Smooth muscle cell (in vitro differentiated cells): ENCODE measurements at regions not wholly inside any gene's neighbourhood (a gene's known extent, or its start where the extent isn't known, plus 50 kb on each side); places are given as distances from the start of the nearest gene placed in this dataset.

Experiments used
- DNase-seq: peaks from one replicate; lab custom pipeline; 2025; ENCODE audit not compliant: unreplicated experiment; lab: John Stamatoyannopoulos, UW
- H2AFZ ChIP-seq: fragments of 200-600 bp; sonication (generic); 2 replicates; pipeline ENCODE4 v1.6.0; 2016; ENCODE audit warnings: antibody characterized with exemption, low read depth, mild to moderate bottlenecking
- H3F3A ChIP-seq: fragments of 200-600 bp; sonication (generic); 2 replicates; pipeline ENCODE4 v1.6.0; 2017; ENCODE audit warnings: antibody characterized with exemption, low read depth
- H3K27ac ChIP-seq: fragments of 200-600 bp; sonication (generic); 2 replicates; pipeline ENCODE4 v1.5.1; 2016; ENCODE audit warnings: low read depth, mild to moderate bottlenecking
- H3K27me3 ChIP-seq: fragments of 200-600 bp; sonication (generic); 2 replicates; pipeline ENCODE4 v1.6.1; 2016; ENCODE audit warnings: low read depth, mild to moderate bottlenecking
- H3K36me3 ChIP-seq: fragments of 200-600 bp; sonication (generic); 2 replicates; pipeline ENCODE4 v1.5.1; 2016; ENCODE audit warnings: low read depth
- H3K4me1 ChIP-seq: fragments of 200-600 bp; sonication (generic); 2 replicates; pipeline ENCODE4 v1.5.1; 2016; ENCODE audit warnings: low read depth
- H3K4me2 ChIP-seq: fragments of 200-600 bp; sonication (generic); 2 replicates; pipeline ENCODE4 v1.6.0; 2016; ENCODE audit warnings: mild to moderate bottlenecking
- H3K4me3 ChIP-seq: fragments of 200-600 bp; sonication (generic); 2 replicates; pipeline ENCODE4 v1.5.1; 2016; ENCODE audit warnings: mild to moderate bottlenecking
- H3K79me2 ChIP-seq: fragments of 200-600 bp; sonication (generic); 2 replicates; pipeline ENCODE4 v1.6.0; 2016; ENCODE audit warnings: low read depth, mild to moderate bottlenecking
- H3K9ac ChIP-seq: fragments of 200-600 bp; sonication (generic); 2 replicates; pipeline ENCODE4 v1.6.0; 2016; ENCODE audit warnings: low read depth
- H3K9me3 ChIP-seq: fragments of 200-600 bp; sonication (generic); replicated peaks from 2 replicates; pipeline ENCODE4 v1.5.1; 2016; ENCODE audit warnings: low read depth
- H4K20me1 ChIP-seq: fragments of 200-600 bp; sonication (generic); 2 replicates; pipeline ENCODE4 v1.6.0; 2016; ENCODE audit warnings: low read depth
- CTCF ChIP-seq: fragments of 200-600 bp; sonication (generic); IDR thresholded peaks from 2 replicates; pipeline ENCODE4 v1.5.1; 2017; ENCODE audit warnings: borderline replicate concordance, mild to moderate bottlenecking, antibody characterized with exemption; ENCODE audit not compliant: insufficient read depth, poor library complexity, severe bottlenecking
- WGBS: methylation state at CpG from one replicate; pipeline ENCODE4 v1.1.7; 2016; ENCODE audit warnings: low lambda C conversion rate; 5-methylcytosine and 5-hydroxymethylcytosine counted together

GRCh38 chr4:171265190-171265818, 547.9 kb upstream of the GALNTL6 start:
- 89% methylated on average over 1 of the region's 1 CpG for WGBS
- Histone ChIP-seq H3K79me2 (no peaks in the 10 kb centered on the region), H4K20me1 (no peaks in the 10 kb centered on the region), H3K4me1 (no peaks in the 10 kb centered on the region), H3K4me2 (no peak overlapping the region), H3K27ac (no peak overlapping the region), H3K9ac (no peak overlapping the region), H3K4me3 (no peak overlapping the region), H3K36me3 (no peaks in the 10 kb centered on the region), H3F3A (no peaks in the 10 kb centered on the region), H3K9me3 (no peaks in the 10 kb centered on the region), H3K27me3 (no peaks in the 10 kb centered on the region), H2AFZ (no peak overlapping the region)
- no peak for TF ChIP-seq CTCF
- DNase-seq: no peak

- 88% methylated on average over 3 of the region's 3 CpGs for WGBS
- Histone ChIP-seq H3F3A (no peaks in the 10 kb centered on the region), H3K9ac (no peak overlapping the region), H3K27me3 (no peaks in the 10 kb centered on the region), H3K79me2 (no peaks in the 10 kb centered on the region), H3K36me3 (no peaks in the 10 kb centered on the region), H3K9me3 (no peaks in the 10 kb centered on the region), H2AFZ (no peak overlapping the region), H3K4me2 (no peak overlapping the region), H3K4me1 (no peaks in the 10 kb centered on the region), H3K4me3 (no peak overlapping the region), H3K27ac (no peak overlapping the region), H4K20me1 (no peaks in the 10 kb centered on the region)
- no peak for TF ChIP-seq CTCF
- DNase-seq: no peak
Measured at GRCh38 chr4:171256223-171256622, 557.0 kb upstream of the GALNTL6 start.

- no peak for DNase-seq
- Histone ChIP-seq H3K9me3 (no peaks in the 10 kb centered on the region), H3K27me3 (no peaks in the 10 kb centered on the region), H4K20me1 (no peaks in the 10 kb centered on the region), H3K27ac (no peak overlapping the region), H3K36me3 (no peaks in the 10 kb centered on the region), H3F3A (no peaks in the 10 kb centered on the region), H3K4me1 (no peaks in the 10 kb centered on the region), H3K4me3 (no peak overlapping the region), H2AFZ (no peak overlapping the region), H3K4me2 (no peak overlapping the region), H3K9ac (no peak overlapping the region), H3K79me2 (no peaks in the 10 kb centered on the region)
- TF ChIP-seq CTCF: no peak
Measured at GRCh38 chr4:171246948-171247347, 566.3 kb upstream of the GALNTL6 start.

GRCh38 chr4:171242831-171243230, 570.4 kb upstream of the GALNTL6 start:
- Histone ChIP-seq H2AFZ (no peak overlapping the region), H3K27me3 (no peaks in the 10 kb centered on the region), H3K9me3 (no peaks in the 10 kb centered on the region), H3K4me1 (no peaks in the 10 kb centered on the region), H3K9ac (no peak overlapping the region), H4K20me1 (no peaks in the 10 kb centered on the region), H3K4me3 (no peak overlapping the region), H3F3A (no peaks in the 10 kb centered on the region), H3K4me2 (no peak overlapping the region), H3K79me2 (no peaks in the 10 kb centered on the region), H3K27ac (no peak overlapping the region), H3K36me3 (no peaks in the 10 kb centered on the region)
- no peak for DNase-seq
- 49% methylated on average over 2 of the region's 2 CpGs for WGBS
- TF ChIP-seq CTCF: no peak
